Right renal cortex interstitium (tissue), 3 donors: ENCODE measurements at regions not wholly inside any gene's neighbourhood (a gene's known extent, or its start where the extent isn't known, plus 50 kb on each side); places are given as distances from the start of the nearest gene placed in this dataset.

ENCODE experiments used
- DNase-seq, 3 donors: peaks; one replicate each; pipeline ENCODE4 v3.0.0-alpha.2; 2013; ENCODE audit warnings: low read depth in 3 of 3, low spot score in 2 of 3

GRCh38 chr7:84507529-84507928 lies 312.9 kb upstream of the SEMA3A start:
- no peak for DNase-seq

- DNase-seq = no peak
Measured at GRCh38 chr7:84506151-84506550, 311.6 kb upstream of the SEMA3A start.

- DNase-seq = no peak
Measured at GRCh38 chr7:84502239-84502638, 307.6 kb upstream of the SEMA3A start.

- no peak for DNase-seq
Measured at GRCh38 chr7:84497873-84498272, 303.3 kb upstream of the SEMA3A start.

- DNase-seq = no peak
Measured at GRCh38 chr7:84495128-84495527, 300.5 kb upstream of the SEMA3A start.

- no peak for DNase-seq
Measured at GRCh38 chr7:84492098-84493034, 297.8 kb upstream of the SEMA3A start.

- no peak for DNase-seq
Measured at GRCh38 chr7:84490661-84491060, 296.1 kb upstream of the SEMA3A start.

GRCh38 chr7:84484502-84485079 lies 290.0 kb upstream of the SEMA3A start:
- no peak for DNase-seq

GRCh38 chr7:84482476-84482875 lies 287.9 kb upstream of the SEMA3A start:
- no peak for DNase-seq

GRCh38 chr7:84479059-84479458 lies 284.5 kb upstream of the SEMA3A start:
- DNase-seq = no peak

- no peak for DNase-seq
Measured at GRCh38 chr7:84477786-84478478, 283.3 kb upstream of the SEMA3A start.

GRCh38 chr7:84474436-84474835 lies 279.8 kb upstream of the SEMA3A start:
- DNase-seq = peak in 1 of 3 donors; percentile 5

- no peak for DNase-seq
Measured at GRCh38 chr7:84471576-84471975, 277.0 kb upstream of the SEMA3A start.

GRCh38 chr7:84469034-84469433 lies 274.4 kb upstream of the SEMA3A start:
- no peak for DNase-seq

GRCh38 chr7:84462259-84462658 lies 267.7 kb upstream of the SEMA3A start:
- no peak for DNase-seq

- no peak for DNase-seq
Measured at GRCh38 chr7:84461093-84461492, 266.5 kb upstream of the SEMA3A start.

GRCh38 chr7:84455788-84456187 lies 261.2 kb upstream of the SEMA3A start:
- DNase-seq = no peak

GRCh38 chr7:84454174-84454959 lies 259.8 kb upstream of the SEMA3A start:
- DNase-seq = no peak

- DNase-seq = no peak
Measured at GRCh38 chr7:84452618-84453017, 258.0 kb upstream of the SEMA3A start.

GRCh38 chr7:84450772-84451171 lies 256.2 kb upstream of the SEMA3A start:
- DNase-seq = no peak
